GM12878 (cell line): ENCODE measurements at regions not wholly inside any gene's neighbourhood (a gene's known extent, or its start where the extent isn't known, plus 50 kb on each side); places are given as distances from the start of the nearest gene placed in this dataset.

Experiments used
- CTCF ChIP-seq, 3 experiments: IDR thresholded peaks in 2 of 3; conservative IDR thresholded peaks in 1 of 3; 2 replicates each; pipeline ENCODE4 v1.5.1; 2011; ENCODE audit warnings: low read depth in 3 of 3, low read length in 3 of 3, mild to moderate bottlenecking in 3 of 3, control low read depth in 2 of 3, moderate library complexity in 2 of 3, inconsistent platforms in 1 of 3, mixed read lengths in 1 of 3; ENCODE audit not compliant: control insufficient read depth in 2 of 3, insufficient read depth in 1 of 3; ENCODE audit errors: extremely low read depth in 1 of 3
- EZH2 ChIP-seq: IDR thresholded peaks from 2 replicates; pipeline ENCODE4 v1.6.1; 2012; ENCODE audit warnings: low read depth, mild to moderate bottlenecking, control low read depth, inconsistent platforms, low read length, borderline replicate concordance; ENCODE audit not compliant: control insufficient read depth
- HDAC6 ChIP-seq: fragments of 200-600 bp; sonication (generic); IDR thresholded peaks from one replicate; pipeline ENCODE4 v1.8.0; 2017; ENCODE audit warnings: antibody characterized with exemption; ENCODE audit not compliant: unreplicated experiment
- HDGF ChIP-seq: fragments of 450-650 bp; IDR thresholded peaks from 2 replicates; pipeline ENCODE4 v1.6.1; 2016; ENCODE audit warnings: antibody characterized with exemption
- MLLT1 ChIP-seq: fragments of 450-650 bp; IDR thresholded peaks from 2 replicates; pipeline ENCODE4 v1.6.1; 2016; ENCODE audit warnings: mild to moderate bottlenecking
- NFIC ChIP-seq: IDR thresholded peaks from 2 replicates; pipeline ENCODE4 v1.6.1; 2012; ENCODE audit warnings: low read depth, mild to moderate bottlenecking, inconsistent platforms, low read length, moderate library complexity
- POLR2A ChIP-seq: IDR thresholded peaks from 2 replicates; pipeline ENCODE4 v1.6.1; 2011; ENCODE audit warnings: low read depth, mild to moderate bottlenecking, low read length
- TCF3 ChIP-seq: IDR thresholded peaks from 2 replicates; pipeline ENCODE4 v1.6.1; 2012; ENCODE audit warnings: low read depth, mild to moderate bottlenecking, low read length, borderline replicate concordance; ENCODE audit not compliant: insufficient read depth
- ZNF592 ChIP-seq: fragments of 450-650 bp; IDR thresholded peaks from 2 replicates; pipeline ENCODE4 v1.6.1; 2017; ENCODE audit warnings: mild to moderate bottlenecking, moderate library complexity

- TF ChIP-seq TCF3 = no peak
- TF ChIP-seq ZNF592 = no peak
- no peak for TF ChIP-seq CTCF (IDR thresholded peaks at IDR 0.05 in 2 of 3, conservative IDR thresholded peaks at IDR 0.05 in 1 of 3; ENCODE audit: control insufficient read depth in 2 of 3, extremely low read depth in 1 of 3, insufficient read depth in 1 of 3, low read depth in 3 of 3, low read length in 3 of 3)
- TF ChIP-seq POLR2A = no peak
- no peak for TF ChIP-seq MLLT1
- no peak for TF ChIP-seq HDAC6
- no peak for TF ChIP-seq HDGF
- TF ChIP-seq NFIC = no peak
- no peak for TF ChIP-seq EZH2
Measured at GRCh38 chr15:37572401-37572800, 362.0 kb upstream of the TMCO5A start.
